ENCODE measurements at regions not wholly inside any gene's neighbourhood (a gene's known extent, or its start where the extent isn't known, plus 50 kb on each side); places are given as distances from the start of the nearest gene placed in this dataset.

DNA sequence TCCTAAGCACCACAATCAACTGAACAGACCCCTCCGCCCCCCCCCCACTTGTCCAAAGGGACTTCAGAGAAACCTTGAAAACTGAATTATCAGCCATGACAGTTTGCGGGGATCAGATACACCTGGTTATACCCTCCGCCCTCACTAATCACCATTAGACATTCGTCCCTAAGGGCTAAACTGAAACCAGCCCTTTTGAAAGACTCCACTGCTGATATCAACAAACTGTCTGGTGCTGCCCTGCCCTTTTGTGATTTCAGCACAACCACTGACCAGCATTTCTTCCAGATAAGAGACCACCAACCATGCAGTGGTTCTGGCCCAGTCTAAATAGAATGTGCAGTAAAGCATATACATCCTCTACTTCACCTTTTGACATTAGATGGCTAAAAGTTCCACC, 1422.9 kb downstream of the EFNB2 start:
- no peak for ATAC-seq
- Histone ChIP-seq H3K9me3 (no peaks in the 10 kb centered on the region), H3K4me3 (no peak overlapping the region), H3K4me1 (no peaks in the 10 kb centered on the region), H3K36me3 (replicated peaks in 1 of 2; ENCODE audit: insufficient read depth in 1 of 2, low read depth in 2 of 2) (no peaks in the 10 kb centered on the region), H3K27ac (no peak overlapping the region), H3K27me3 (no peaks in the 10 kb centered on the region)
- no peak for TF ChIP-seq POLR2A (IDR thresholded peaks at IDR 0.05)
- TF ChIP-seq, protein P1, sequence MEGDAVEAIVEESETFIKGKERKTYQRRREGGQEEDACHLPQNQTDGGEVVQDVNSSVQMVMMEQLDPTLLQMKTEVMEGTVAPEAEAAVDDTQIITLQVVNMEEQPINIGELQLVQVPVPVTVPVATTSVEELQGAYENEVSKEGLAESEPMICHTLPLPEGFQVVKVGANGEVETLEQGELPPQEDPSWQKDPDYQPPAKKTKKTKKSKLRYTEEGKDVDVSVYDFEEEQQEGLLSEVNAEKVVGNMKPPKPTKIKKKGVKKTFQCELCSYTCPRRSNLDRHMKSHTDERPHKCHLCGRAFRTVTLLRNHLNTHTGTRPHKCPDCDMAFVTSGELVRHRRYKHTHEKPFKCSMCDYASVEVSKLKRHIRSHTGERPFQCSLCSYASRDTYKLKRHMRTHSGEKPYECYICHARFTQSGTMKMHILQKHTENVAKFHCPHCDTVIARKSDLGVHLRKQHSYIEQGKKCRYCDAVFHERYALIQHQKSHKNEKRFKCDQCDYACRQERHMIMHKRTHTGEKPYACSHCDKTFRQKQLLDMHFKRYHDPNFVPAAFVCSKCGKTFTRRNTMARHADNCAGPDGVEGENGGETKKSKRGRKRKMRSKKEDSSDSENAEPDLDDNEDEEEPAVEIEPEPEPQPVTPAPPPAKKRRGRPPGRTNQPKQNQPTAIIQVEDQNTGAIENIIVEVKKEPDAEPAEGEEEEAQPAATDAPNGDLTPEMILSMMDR (IDR thresholded peaks at IDR 0.05) = no peak
- no peak for DNase-seq
- intact Hi-C loops (cut with DNase I) = no loop called here
- 67 to 73% methylated on average over 4 of the region's 4 CpGs for WGBS, 2 donors

DNA sequence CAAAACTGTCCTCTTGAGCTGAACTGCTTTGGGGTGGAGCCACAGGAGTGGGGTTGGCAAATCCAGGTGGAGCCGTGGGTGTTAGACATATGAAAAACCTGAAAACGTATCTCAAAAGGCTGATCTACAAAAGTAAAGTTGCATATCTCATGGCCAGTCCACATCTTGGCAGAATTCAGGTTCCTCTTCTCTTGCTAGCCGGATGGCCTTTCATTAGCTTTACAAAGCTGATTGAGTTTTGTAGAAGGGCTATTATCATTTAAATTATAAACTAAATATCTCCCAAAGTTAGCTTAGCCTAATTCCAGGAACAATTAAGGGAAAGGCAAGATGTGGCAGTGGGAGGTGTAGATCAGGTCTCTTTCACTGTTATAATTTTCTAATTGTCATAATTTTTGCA, 1427.7 kb downstream of the EFNB2 start:
- Histone ChIP-seq H3K27me3 (no peaks in the 10 kb centered on the region), H3K4me1 (no peaks in the 10 kb centered on the region), H3K27ac (no peak overlapping the region), H3K4me3 (no peak overlapping the region), H3K36me3 (replicated peaks in 1 of 2; ENCODE audit: insufficient read depth in 1 of 2, low read depth in 2 of 2) (no peaks in the 10 kb centered on the region), H3K9me3 (no peaks in the 10 kb centered on the region)
- DNase-seq = no peak
- ATAC-seq = no peak
- 61 to 74% methylated on average over 3 of the region's 3 CpGs for WGBS, 2 donors
- TF ChIP-seq, protein P1 (IDR thresholded peaks at IDR 0.05) = no peak
- no peak for TF ChIP-seq POLR2A (IDR thresholded peaks at IDR 0.05)
- intact Hi-C loops (cut with DNase I) = no loop called here

DNA sequence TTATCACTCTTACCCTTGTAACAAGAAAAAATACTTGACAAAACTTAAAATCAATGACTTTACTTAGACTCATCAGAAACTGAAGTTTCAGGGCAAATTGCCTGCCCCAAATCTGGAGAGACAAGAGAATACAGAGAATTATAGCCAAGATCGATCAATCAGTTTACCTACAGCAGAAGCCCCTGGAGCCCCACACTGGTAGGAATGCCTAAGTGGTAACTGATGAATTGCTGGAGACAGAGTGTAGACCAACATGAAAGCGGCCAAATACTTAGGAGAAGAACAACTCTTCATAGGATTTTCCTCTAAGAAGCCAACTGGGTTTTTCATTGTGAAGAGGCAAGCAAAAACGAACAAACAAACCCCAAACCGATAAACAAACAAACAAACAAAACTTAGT, 1430.0 kb downstream of the EFNB2 start:
- Histone ChIP-seq H3K4me3 (no peak overlapping the region), H3K4me1 (no peaks in the 10 kb centered on the region), H3K36me3 (replicated peaks in 1 of 2; ENCODE audit: insufficient read depth in 1 of 2, low read depth in 2 of 2) (no peaks in the 10 kb centered on the region), H3K27me3 (no peaks in the 10 kb centered on the region), H3K27ac (no peak overlapping the region), H3K9me3 (no peaks in the 10 kb centered on the region)
- ATAC-seq = no peak
- no peak for DNase-seq
- TF ChIP-seq, protein P1 (IDR thresholded peaks at IDR 0.05) = no peak
- TF ChIP-seq POLR2A (IDR thresholded peaks at IDR 0.05) = no peak
- 57 to 58% methylated on average over 4 of the region's 4 CpGs for WGBS, 2 donors
- intact Hi-C loops (cut with DNase I) = no loop called here

DNA sequence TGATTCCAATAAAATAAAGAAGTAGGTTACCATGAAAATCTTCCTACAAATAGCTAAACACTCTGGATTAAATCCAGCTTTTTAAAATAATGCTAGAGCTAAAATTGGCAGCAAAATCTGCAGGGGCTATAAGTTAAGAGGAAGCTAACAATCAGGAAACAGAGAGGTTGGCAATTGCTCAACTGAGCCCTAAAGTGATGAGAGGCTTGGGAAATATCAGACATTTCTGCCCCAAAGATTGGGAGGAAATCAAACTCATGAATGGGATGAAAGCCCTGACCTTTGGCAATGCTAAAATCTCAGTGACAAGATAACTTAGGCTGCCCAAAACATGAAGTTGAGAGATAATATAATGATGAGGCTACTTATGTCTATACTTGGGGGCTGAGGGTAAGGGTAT, 1437.9 kb downstream of the EFNB2 start:
- Histone ChIP-seq H3K36me3 (replicated peaks in 1 of 2; ENCODE audit: insufficient read depth in 1 of 2, low read depth in 2 of 2) (no peaks in the 10 kb centered on the region), H3K4me3 (no peak overlapping the region), H3K9me3 (no peaks in the 10 kb centered on the region), H3K27ac (no peak overlapping the region), H3K27me3 (no peaks in the 10 kb centered on the region), H3K4me1 (no peaks in the 10 kb centered on the region)
- DNase-seq = no peak
- no peak for ATAC-seq
- intact Hi-C loops (cut with DNase I) = no loop called here
- TF ChIP-seq, protein P1 (IDR thresholded peaks at IDR 0.05) = no peak

DNA sequence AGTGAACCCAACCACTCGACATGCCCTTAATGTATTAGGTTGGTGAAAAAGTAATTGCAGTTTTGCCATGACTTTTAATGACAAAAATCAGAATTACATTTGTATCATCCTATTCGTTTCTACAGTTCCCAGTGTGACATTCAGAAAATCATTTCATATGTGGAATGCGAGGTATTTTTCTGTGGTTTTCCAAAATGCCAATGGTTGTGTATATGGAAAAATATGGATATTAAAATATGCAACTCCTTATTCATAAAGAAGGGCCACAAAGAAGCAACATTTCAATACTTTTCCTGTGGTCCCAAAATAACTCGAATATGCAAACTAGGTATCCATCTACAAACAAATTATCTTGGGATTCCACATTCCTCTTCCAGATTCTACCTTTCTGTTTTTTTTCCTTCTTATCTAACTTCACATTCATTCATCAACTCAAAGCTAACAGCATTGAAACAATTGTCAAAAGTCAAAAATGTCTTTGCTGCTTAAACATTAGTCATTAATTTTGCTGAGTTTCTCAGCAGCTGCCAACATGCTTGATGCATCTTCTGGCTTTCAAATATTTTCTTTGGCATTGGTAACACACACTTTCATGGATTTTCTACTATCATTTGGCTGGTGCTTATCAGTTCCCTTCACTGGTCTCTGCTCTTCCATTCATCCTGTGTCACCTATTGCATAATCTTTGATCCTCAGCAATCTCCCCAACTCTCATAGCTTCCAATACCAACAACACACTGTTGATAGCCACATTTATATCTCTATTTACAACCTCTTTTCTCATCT, 1445.4 kb downstream of the EFNB2 start:
- no peaks in the 10 kb centered on the region for H3K36me3 ChIP-seq (replicated peaks in 1 of 2; ENCODE audit: insufficient read depth in 1 of 2, low read depth in 2 of 2)
- no peaks in the 10 kb centered on the region for H3K27me3 ChIP-seq
- TF ChIP-seq POLR2A (IDR thresholded peaks at IDR 0.05) = no peak
- TF ChIP-seq, protein P1 (IDR thresholded peaks at IDR 0.05) = no peak
- 50 to 57% methylated on average over 4 of the region's 4 CpGs for WGBS, 2 donors
- DNase-seq = no peak
- no peak for ATAC-seq
- H3K4me1 ChIP-seq = no peaks in the 10 kb centered on the region
- H3K9me3 ChIP-seq = no peaks in the 10 kb centered on the region
- H3K27ac ChIP-seq = no peak overlapping the region
- no peak overlapping the region for H3K4me3 ChIP-seq
- intact Hi-C loops (cut with DNase I) = no loop called here
